GM12874 (cell line): ENCODE measurements at regions not wholly inside any gene's neighbourhood (a gene's known extent, or its start where the extent isn't known, plus 50 kb on each side); places are given as distances from the start of the nearest gene placed in this dataset.

Experiments
- TF ChIP-seq, protein P1 (sequence below): IDR thresholded peaks from 2 replicates; pipeline ENCODE4 v1.5.1; 2011; ENCODE audit warnings: low read depth, mild to moderate bottlenecking, control low read depth, low read length, moderate library complexity; ENCODE audit not compliant: insufficient read depth

DNA sequence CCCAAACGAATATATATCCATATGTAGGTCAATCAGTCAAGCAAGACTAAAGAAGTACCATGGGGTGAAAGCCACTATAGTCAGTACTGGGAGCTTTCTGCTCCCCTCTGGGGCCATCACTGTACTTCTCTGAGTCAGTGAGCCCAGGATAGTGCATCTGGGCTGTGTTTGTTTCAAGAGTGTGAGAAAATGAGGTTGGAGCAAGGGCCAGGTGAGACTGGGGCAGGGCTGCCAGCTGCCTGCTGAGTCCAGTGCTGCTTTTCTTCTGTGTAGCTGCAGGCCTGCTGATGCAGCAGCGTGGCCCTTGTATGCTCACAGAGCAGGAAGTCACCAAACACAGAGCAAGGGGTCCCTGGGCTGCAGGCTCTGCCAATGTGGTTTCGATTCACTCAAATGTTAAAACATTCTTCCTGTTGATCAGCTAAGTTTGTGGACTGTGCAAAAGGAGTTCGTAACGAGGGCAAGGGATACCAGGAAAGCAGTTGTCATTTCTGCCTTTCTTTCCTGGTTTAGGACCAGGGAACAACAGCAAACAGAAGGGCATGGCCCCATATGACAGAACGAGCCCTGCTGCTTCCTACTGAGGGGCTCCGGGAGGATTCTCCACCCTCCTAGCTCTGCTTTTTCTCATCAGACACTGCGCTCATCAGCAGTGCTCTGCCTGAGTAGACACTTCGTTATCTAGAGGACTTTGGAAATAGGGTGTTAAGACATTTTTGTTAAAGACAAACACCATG, 65.4 kb upstream of the TNS3 start:
- TF ChIP-seq, protein P1, sequence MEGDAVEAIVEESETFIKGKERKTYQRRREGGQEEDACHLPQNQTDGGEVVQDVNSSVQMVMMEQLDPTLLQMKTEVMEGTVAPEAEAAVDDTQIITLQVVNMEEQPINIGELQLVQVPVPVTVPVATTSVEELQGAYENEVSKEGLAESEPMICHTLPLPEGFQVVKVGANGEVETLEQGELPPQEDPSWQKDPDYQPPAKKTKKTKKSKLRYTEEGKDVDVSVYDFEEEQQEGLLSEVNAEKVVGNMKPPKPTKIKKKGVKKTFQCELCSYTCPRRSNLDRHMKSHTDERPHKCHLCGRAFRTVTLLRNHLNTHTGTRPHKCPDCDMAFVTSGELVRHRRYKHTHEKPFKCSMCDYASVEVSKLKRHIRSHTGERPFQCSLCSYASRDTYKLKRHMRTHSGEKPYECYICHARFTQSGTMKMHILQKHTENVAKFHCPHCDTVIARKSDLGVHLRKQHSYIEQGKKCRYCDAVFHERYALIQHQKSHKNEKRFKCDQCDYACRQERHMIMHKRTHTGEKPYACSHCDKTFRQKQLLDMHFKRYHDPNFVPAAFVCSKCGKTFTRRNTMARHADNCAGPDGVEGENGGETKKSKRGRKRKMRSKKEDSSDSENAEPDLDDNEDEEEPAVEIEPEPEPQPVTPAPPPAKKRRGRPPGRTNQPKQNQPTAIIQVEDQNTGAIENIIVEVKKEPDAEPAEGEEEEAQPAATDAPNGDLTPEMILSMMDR: no peak

DNA sequence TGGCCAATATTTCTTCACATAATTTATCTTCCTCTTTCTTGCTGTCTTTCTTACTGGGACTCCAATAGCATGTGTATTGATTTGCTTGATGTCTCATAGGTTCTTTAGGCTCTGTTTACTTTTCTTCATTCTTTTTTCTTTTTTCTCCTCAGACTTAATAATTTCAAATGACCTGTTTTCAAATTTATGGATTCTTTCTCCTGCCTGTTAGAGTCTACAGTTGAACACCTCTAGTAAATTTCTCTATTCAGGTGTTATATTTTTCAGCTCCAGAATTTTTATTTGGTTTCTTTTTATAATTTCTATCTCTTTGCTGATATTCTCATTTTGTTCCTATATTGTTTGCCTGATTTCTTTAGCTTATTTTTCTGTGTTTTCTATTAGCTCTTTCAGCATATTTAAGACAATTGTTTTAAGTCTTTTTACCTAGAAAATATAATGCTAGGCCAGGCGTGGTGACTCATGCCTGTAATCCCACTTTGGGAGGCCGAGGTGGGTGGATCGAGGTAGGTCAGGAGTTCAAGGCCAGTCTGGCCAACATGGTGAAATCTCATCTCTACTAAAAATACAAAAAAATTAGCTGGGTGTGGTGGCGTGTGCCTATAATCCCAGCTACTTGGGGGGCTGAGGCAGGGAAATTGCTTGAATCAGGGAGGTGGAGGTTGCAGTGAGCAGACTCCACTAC, 61.9 kb upstream of the TNS3 start:
- TF ChIP-seq, protein P1: no peak

DNA sequence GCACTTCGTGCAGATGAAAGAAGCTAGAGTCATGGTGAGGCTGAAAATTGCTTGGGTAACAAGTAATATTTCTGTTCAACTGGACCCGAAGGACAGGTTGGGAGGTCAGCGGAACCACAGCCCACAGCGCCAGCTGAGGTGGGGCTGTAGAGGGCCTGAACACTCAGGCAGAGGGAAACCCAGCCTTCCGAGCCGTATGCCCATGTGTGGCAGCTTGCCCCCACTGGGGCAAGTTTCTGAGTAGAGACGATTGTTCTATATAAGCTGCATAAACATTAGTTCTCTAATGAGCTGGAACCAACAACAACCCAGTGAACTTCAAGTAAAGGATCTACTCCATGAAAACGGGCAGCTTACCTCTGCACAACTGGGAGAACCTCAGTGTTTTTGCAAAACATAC, 58.4 kb upstream of the TNS3 start:
- TF ChIP-seq, protein P1: no peak

DNA sequence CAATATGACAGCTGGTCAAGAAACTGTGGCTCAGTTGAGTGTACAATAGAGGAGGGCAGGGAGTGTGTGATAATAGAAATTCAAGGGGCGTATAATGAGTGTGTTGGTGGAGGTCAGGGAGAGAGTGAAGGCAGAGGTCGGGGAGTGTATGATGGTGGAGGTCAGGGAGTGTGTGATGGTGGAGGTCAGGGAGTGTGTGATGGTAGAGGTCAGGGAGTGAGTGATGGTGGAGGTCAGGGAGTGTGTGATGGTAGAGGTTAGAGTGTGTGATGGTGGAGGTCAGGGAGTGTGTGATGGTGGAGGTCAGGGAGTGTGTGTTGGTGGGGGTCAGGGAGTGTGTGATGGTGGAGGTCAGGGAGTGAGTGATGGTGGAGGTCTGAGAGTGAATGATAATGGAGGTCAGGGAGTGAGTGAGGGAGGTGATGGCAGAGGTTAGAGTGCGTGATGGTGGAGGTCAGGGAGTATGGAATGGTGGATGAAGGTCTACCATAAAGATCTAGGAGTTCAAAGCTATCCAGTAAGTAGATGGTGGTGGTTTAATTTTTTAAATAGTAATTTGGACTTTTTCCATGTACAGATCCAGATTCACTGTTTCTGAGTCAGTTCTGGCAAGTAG, 57.7 kb upstream of the TNS3 start:
- TF ChIP-seq, protein P1: no peak

DNA sequence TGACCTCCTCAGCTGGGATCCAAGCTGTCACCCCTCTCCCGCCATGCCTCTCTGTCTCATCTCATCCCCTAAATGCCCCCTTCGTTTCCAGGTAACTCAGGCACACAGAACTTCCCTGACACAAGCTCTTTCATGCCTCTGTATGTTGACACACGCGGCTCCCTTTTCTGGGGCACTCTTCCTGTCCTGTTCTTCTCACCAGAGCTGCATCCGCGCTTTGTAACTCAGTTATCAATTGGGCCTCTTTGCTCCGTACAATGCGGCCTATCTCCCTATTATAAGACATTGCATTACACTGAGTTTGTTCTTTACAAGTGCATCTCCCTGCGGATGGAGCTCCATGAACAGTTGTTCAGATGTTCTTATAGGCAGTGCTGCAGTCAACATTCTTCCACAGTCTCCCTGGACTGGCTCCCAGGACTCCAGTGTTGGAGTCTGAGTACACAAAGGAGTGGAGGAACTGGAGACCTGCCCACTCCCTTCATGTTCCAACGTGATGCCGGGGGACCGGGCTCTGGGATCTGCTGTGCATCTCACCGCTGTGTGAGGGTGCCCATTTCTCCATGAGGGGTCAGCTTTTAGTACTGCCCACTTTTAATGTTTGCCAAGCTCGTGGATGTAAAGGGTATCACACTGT, 56.9 kb upstream of the TNS3 start:
- TF ChIP-seq, protein P1: no peak

DNA sequence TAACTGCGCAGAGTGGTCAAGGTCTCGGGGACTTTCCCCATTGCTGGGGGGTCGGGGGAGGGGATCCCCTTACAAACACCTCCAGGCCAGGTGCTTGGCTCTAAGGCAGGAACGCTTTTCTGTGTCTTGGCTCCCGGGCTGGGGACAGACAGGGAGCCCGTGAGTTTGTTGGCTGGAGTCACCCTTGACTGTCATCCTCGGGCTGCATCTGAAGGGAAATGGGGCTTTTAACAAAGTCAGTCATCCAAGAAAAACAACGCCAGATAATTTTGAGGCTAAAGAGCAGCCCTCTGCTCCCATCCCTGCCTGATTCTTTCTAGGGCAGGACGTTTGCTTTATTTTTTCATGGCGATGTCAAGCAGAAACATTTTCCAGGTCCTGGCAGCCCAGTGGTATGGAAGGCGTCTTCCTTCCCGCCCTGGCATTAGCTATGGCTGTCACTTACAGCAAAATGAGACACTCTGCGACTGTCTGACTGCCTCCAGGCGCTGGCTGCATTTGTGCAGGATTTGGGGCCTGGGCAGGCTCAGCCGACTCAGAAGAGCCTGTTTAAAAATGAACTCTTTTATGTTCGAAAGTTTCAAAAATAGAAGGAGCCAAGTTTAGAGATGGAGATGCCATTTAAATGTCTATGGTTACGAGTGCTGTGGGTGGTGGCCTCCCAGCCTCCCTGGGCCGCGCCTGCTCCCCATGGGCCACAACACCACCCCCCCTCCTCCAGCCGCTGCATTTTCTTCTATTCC, 54.7 kb upstream of the TNS3 start:
- TF ChIP-seq, protein P1: no peak
